Liver (tissue), 8 donors: ENCODE measurements at regions not wholly inside any gene's neighbourhood (a gene's known extent, or its start where the extent isn't known, plus 50 kb on each side); places are given as distances from the start of the nearest gene placed in this dataset.

Experiments
- DNase-seq: peaks from one replicate; pipeline ENCODE4 v3.0.0-alpha.2; 2017; ENCODE audit warnings: low spot score
- H3K27ac ChIP-seq, 2 donors: one replicate each; pipeline ENCODE4 v1.7.0; 2013; ENCODE audit warnings: inconsistent platforms in 2 of 2, low read length in 2 of 2, control low read depth in 1 of 2, low read depth in 1 of 2, mild to moderate bottlenecking in 1 of 2
- H3K27me3 ChIP-seq, 4 donors: one replicate each; pipeline versions ENCODE4 v1.6.1 to v1.7.0; 2013; ENCODE audit warnings: low read length in 3 of 4, inconsistent platforms in 1 of 4, mild to moderate bottlenecking in 1 of 4, moderate library complexity in 1 of 4; ENCODE audit not compliant: control insufficient read depth in 4 of 4, insufficient read depth in 4 of 4
- H3K36me3 ChIP-seq, 4 donors: one replicate each; pipeline versions ENCODE4 v1.6.1 to v1.7.0; 2013; ENCODE audit warnings: low read length in 3 of 4, mild to moderate bottlenecking in 3 of 4, low read depth in 1 of 4, moderate library complexity in 1 of 4; ENCODE audit not compliant: control insufficient read depth in 4 of 4, insufficient read depth in 3 of 4
- H3K4me1 ChIP-seq, 4 donors: one replicate each; pipeline versions ENCODE4 v1.6.1 to v1.7.0; 2013; ENCODE audit warnings: low read length in 3 of 4, mild to moderate bottlenecking in 3 of 4, moderate library complexity in 1 of 4; ENCODE audit not compliant: control insufficient read depth in 4 of 4, insufficient read depth in 4 of 4
- H3K4me3 ChIP-seq, 3 donors: one replicate each; pipeline versions ENCODE4 v1.6.1 to v1.7.0; 2013; ENCODE audit warnings: low read length in 3 of 3, control low read depth in 1 of 3, low read depth in 1 of 3, mild to moderate bottlenecking in 1 of 3
- H3K9ac ChIP-seq, 2 donors: one replicate each; pipeline ENCODE4 v1.7.0; 2013; ENCODE audit warnings: low read length in 2 of 2, mild to moderate bottlenecking in 2 of 2, moderate library complexity in 2 of 2, control low read depth in 1 of 2, low read depth in 1 of 2
- H3K9me3 ChIP-seq, 4 donors: one replicate each; pipeline versions ENCODE4 v1.6.1 to v1.7.0; 2013; ENCODE audit warnings: low read length in 3 of 4; ENCODE audit not compliant: control insufficient read depth in 4 of 4
- ATF3 ChIP-seq: IDR thresholded peaks from 2 replicates; pipeline ENCODE4 v1.6.1; 2016; ENCODE audit warnings: antibody characterized with exemption
- CTCF ChIP-seq: fragments of 150-350 bp; IDR thresholded peaks from 2 replicates; pipeline ENCODE4 v1.5.1; 2017; ENCODE audit warnings: improper control_type of control experiment, low read depth, low read length; ENCODE audit not compliant: missing input control
- EGR1 ChIP-seq, 2 donors: IDR thresholded peaks; 2 replicates each; pipeline ENCODE4 v1.6.1; 2016 to 2018; ENCODE audit warnings: antibody characterized with exemption in 2 of 2, low read depth in 2 of 2
- FOXA1 ChIP-seq: IDR thresholded peaks from 2 replicates; pipeline ENCODE4 v1.6.1; 2016; ENCODE audit warnings: antibody characterized with exemption
- FOXA2 ChIP-seq: IDR thresholded peaks from 2 replicates; pipeline ENCODE4 v1.6.1; 2016; ENCODE audit warnings: antibody characterized with exemption
- GABPA ChIP-seq, 2 donors: IDR thresholded peaks in 1 of 2; conservative IDR thresholded peaks in 1 of 2; 2 replicates each; pipeline ENCODE4 v1.6.1; 2016; ENCODE audit warnings: antibody characterized with exemption in 2 of 2, mild to moderate bottlenecking in 1 of 2, moderate library complexity in 1 of 2
- HNF4A ChIP-seq, 2 donors: conservative IDR thresholded peaks; 2 replicates each; pipeline ENCODE4 v1.6.1; 2016; ENCODE audit warnings: antibody characterized with exemption in 2 of 2, mild to moderate bottlenecking in 2 of 2
- HNF4G ChIP-seq: IDR thresholded peaks from 2 replicates; pipeline ENCODE4 v1.6.1; 2016; ENCODE audit warnings: antibody characterized with exemption
- JUND ChIP-seq, 2 donors: IDR thresholded peaks; 2 replicates each; pipeline ENCODE4 v1.6.1; 2016; ENCODE audit warnings: antibody characterized with exemption in 2 of 2
- MAX ChIP-seq: IDR thresholded peaks from 2 replicates; pipeline ENCODE4 v1.6.1; 2016; ENCODE audit warnings: antibody characterized with exemption
- NR2F2 ChIP-seq: IDR thresholded peaks from 2 replicates; pipeline ENCODE4 v1.6.1; 2016; ENCODE audit warnings: antibody characterized with exemption
- RAD21 ChIP-seq, 2 donors: IDR thresholded peaks; 2 replicates each; pipeline ENCODE4 v1.6.1; 2016; ENCODE audit warnings: antibody characterized with exemption in 2 of 2, mild to moderate bottlenecking in 2 of 2
- REST ChIP-seq: IDR thresholded peaks from 2 replicates; pipeline ENCODE4 v1.6.1; 2016; ENCODE audit warnings: antibody characterized with exemption, mild to moderate bottlenecking
- RXRA ChIP-seq, 2 donors: IDR thresholded peaks; 2 replicates each; pipeline ENCODE4 v1.6.1; 2017 to 2018; ENCODE audit warnings: antibody characterized with exemption in 2 of 2, mild to moderate bottlenecking in 1 of 2
- SP1 ChIP-seq: IDR thresholded peaks from 2 replicates; pipeline ENCODE4 v1.6.1; 2018; ENCODE audit warnings: antibody characterized with exemption, mild to moderate bottlenecking
- TAF1 ChIP-seq: conservative IDR thresholded peaks from 2 replicates; pipeline ENCODE4 v1.6.1; 2016; ENCODE audit warnings: antibody characterized with exemption, mild to moderate bottlenecking
- YY1 ChIP-seq: IDR thresholded peaks from 2 replicates; pipeline ENCODE4 v1.6.1; 2016; ENCODE audit warnings: antibody characterized with exemption, mild to moderate bottlenecking
- ZBTB33 ChIP-seq: IDR thresholded peaks from 2 replicates; pipeline ENCODE4 v1.6.1; 2016; ENCODE audit warnings: antibody characterized with exemption
- WGBS: extraction: QIAGEN DNeasy Blood & Tissue Kit; methylation state at CpG from one replicate; pipeline ENCODE4 v1.1.7; 2013; 5-methylcytosine and 5-hydroxymethylcytosine counted together
- donor health status: healthy.
- donor health status: healthy.
- donor health status: healthy.
- donor health status: healthy.
- donor health status: healthy.

GRCh38 chr10:35821339-35821911 lies 179.3 kb upstream of the FZD8 start:
- Histone ChIP-seq H3K36me3 (no peaks in the 10 kb centered on the region), H3K9me3 (no peaks in the 10 kb centered on the region), H3K4me1 (no peaks in the 10 kb centered on the region), H3K4me3 (no peak overlapping the region), H3K27me3 (peaks cover 0 to 4% (median 0%) of the 10 kb centered on the region in 4 donors), H3K9ac (no peak overlapping the region), H3K27ac (no peak overlapping the region)
- no peak for DNase-seq
- WGBS, result 63% methylated on average over 4 of the region's 4 CpGs
- TF ChIP-seq YY1, result no peak
- no peak for TF ChIP-seq EGR1 (IDR thresholded peaks at IDR 0.05; ENCODE audit: low read depth in 2 of 2)
- TF ChIP-seq ZBTB33, result no peak
- no peak for TF ChIP-seq MAX
- no peak for TF ChIP-seq TAF1
- no peak for TF ChIP-seq HNF4A (conservative IDR thresholded peaks at IDR 0.05)
- TF ChIP-seq RAD21 (IDR thresholded peaks at IDR 0.05), result no peak
- TF ChIP-seq ATF3, result no peak
- no peak for TF ChIP-seq FOXA2
- TF ChIP-seq JUND (IDR thresholded peaks at IDR 0.05), result no peak
- TF ChIP-seq GABPA (IDR thresholded peaks at IDR 0.05 in 1 of 2, conservative IDR thresholded peaks at IDR 0.05 in 1 of 2), result no peak
- no peak for TF ChIP-seq FOXA1
- TF ChIP-seq RXRA (IDR thresholded peaks at IDR 0.05), result no peak
- no peak for TF ChIP-seq SP1
- no peak for TF ChIP-seq REST
- no peak for TF ChIP-seq HNF4G
- TF ChIP-seq NR2F2, result no peak
- no peak for TF ChIP-seq CTCF
